HepG2 (cell line): ENCODE measurements at regions not wholly inside any gene's neighbourhood (a gene's known extent, or its start where the extent isn't known, plus 50 kb on each side); places are given as distances from the start of the nearest gene placed in this dataset.
"Not testable (repeated sequence)": the region's sequence is repeated elsewhere in the genome, so short reads cannot be mapped to it uniquely, and the experiment has no call there.

Source experiments
- ATAC-seq: fragments of 200-7000 bp; cut with Tn5 transposase; 3 replicates; pipeline ENCODE4 v1.9.1; 2020; ENCODE audit warnings: mild to moderate bottlenecking, moderate library complexity
- BruUV-seq: library from RNA; stranded (reverse); fragments of 400-500 nt; replicated peaks from 2 replicates; lab custom pipeline; 2021; lab: Mats Ljungman, UMichigan
- CTCF ChIA-PET: fragments of 300-600 bp; formaldehyde crosslinking; extraction: SDS; loops from one replicate; lab custom pipeline; 2021; ENCODE audit warnings: low total read pairs, inconsistent platforms, low intra/inter-chr PET ratio; lab: Yijun Ruan, JAX
- POLR2A ChIA-PET: fragments of 350-600 bp; sonication (Branson Sonifier 250); formaldehyde crosslinking; loops from one replicate; lab custom pipeline; 2020; ENCODE audit warnings: antibody characterized with exemption, inconsistent platforms; lab: Yijun Ruan, JAX
- DNase-seq: peaks from one replicate; pipeline ENCODE4 v3.0.0-alpha.2; 2015; ENCODE audit warnings: low spot score
- FAIRE-seq: peaks from 3 replicates; lab custom pipeline; 2011; peaks lifted over from hg19 to GRCh38; lab: Jason Lieb, UNC
- H2AFZ ChIP-seq: one replicate; pipeline ENCODE4 v1.6.1; 2011; ENCODE audit warnings: low read length, inconsistent platforms
- H3K27ac ChIP-seq: fragments of 300-600 bp; 3 replicates; pipeline ENCODE4 v1.8.0; 2011; ENCODE audit warnings: mixed run types, mild to moderate bottlenecking, mixed read lengths, low read length, inconsistent platforms; ENCODE audit not compliant: insufficient read depth; ENCODE audit errors: extremely low read length
- H3K27me3 ChIP-seq, 2 experiments: fragments of 200-600 bp in 1 of 2; 2 replicates in 1 of 2; 3 replicates in 1 of 2; pipeline versions ENCODE4 v1.6.0 to v1.8.0; 2011; ENCODE audit warnings: low read length in 2 of 2, mild to moderate bottlenecking in 2 of 2, moderate library complexity in 2 of 2, inconsistent platforms in 1 of 2; ENCODE audit not compliant: insufficient read depth in 2 of 2, control insufficient read depth in 1 of 2
- H3K36me3 ChIP-seq, 2 experiments: fragments of 200-600 bp in 1 of 2; replicated peaks in 1 of 2; 2 replicates in 1 of 2; 3 replicates in 1 of 2; pipeline versions ENCODE4 v1.5.1 to v1.8.0; 2011; ENCODE audit warnings: low read length in 2 of 2, inconsistent platforms in 1 of 2; ENCODE audit not compliant: insufficient read depth in 2 of 2, control insufficient read depth in 1 of 2
- H3K4me1 ChIP-seq: 2 replicates; pipeline ENCODE4 v1.5.1; 2012; ENCODE audit warnings: low read length, inconsistent platforms; ENCODE audit not compliant: insufficient read depth
- H3K4me2 ChIP-seq: 2 replicates; pipeline ENCODE4 v1.6.0; 2011; ENCODE audit warnings: low read depth, low read length, inconsistent platforms
- H3K4me3 ChIP-seq, 3 experiments: fragments of 200-600 bp in 1 of 3; sonication (generic), shearing (Covaris generic) in 1 of 3; replicated peaks in 1 of 3; 2 replicates each; pipeline ENCODE4 v1.5.1; 2011 to 2016; ENCODE audit warnings: low read length in 3 of 3, inconsistent platforms in 2 of 3, low read depth in 2 of 3, mild to moderate bottlenecking in 2 of 3, control low read depth in 1 of 3, mixed read lengths in 1 of 3; ENCODE audit not compliant: insufficient read depth in 1 of 3
- H3K79me2 ChIP-seq: one replicate; pipeline ENCODE4 v1.6.1; 2011; ENCODE audit warnings: low read length, inconsistent platforms; ENCODE audit not compliant: insufficient read depth
- H3K9ac ChIP-seq: 2 replicates; pipeline ENCODE4 v1.6.0; 2011; ENCODE audit warnings: mild to moderate bottlenecking, low read depth, low read length, inconsistent platforms; ENCODE audit not compliant: insufficient read depth
- H3K9me3 ChIP-seq: 2 replicates; pipeline ENCODE4 v1.5.1; 2012; ENCODE audit warnings: mild to moderate bottlenecking, low read length
- H4K20me1 ChIP-seq: 2 replicates; pipeline ENCODE4 v1.6.0; 2011; ENCODE audit warnings: inconsistent platforms, mild to moderate bottlenecking, low read length, moderate library complexity; ENCODE audit not compliant: insufficient read depth
- DZIP1 ChIP-seq: sonication (generic); formaldehyde crosslinking; IDR thresholded peaks from 2 replicates; pipeline ENCODE4 v1.5.0; 2020; ENCODE audit warnings: mild to moderate bottlenecking, missing genetic modification reagents
- FOSL2 ChIP-seq: sonication (generic); formaldehyde crosslinking; IDR thresholded peaks from 2 replicates; pipeline ENCODE4 v1.4.0; 2020; ENCODE audit warnings: missing genetic modification reagents
- POLR2AphosphoS5 ChIP-seq: IDR thresholded peaks from 2 replicates; pipeline ENCODE4 v1.6.1; 2012; ENCODE audit warnings: low read depth, low read length
- ZBED4 ChIP-seq: sonication (generic); formaldehyde crosslinking; IDR thresholded peaks from 2 replicates; pipeline ENCODE4 v1.4.0; 2020; ENCODE audit warnings: missing genetic modification reagents, borderline replicate concordance
- WGBS: methylation state at CpG from one replicate; pipeline ENCODE4 v1.1.6; 2017; ENCODE audit warnings: low lambda C conversion rate; 5-methylcytosine and 5-hydroxymethylcytosine counted together
- in situ Hi-C: cut with HindIII; loops from 2 replicates; pipeline ENCODE4 v1.10.0; 2017; ENCODE audit warnings: low pct_unique_long_range_greater_than_20kb; ENCODE audit not compliant: extremely low pct_ligation_motif_present
- intact Hi-C: fragments of 100-400 bp; cut with micrococcal nuclease; formaldehyde crosslinking; loops from one replicate; pipeline ENCODE4 v1.10.0; 2022; ENCODE audit not compliant: unreplicated experiment

GRCh38 chr17:36695082-36695481, 93.7 kb downstream of the MRM1 start (continued):
- TF ChIP-seq POLR2AphosphoS5 (no peak), ZBED4 (CRISPR knock-in tag) (no peak), DZIP1 (CRISPR knock-in tag) (no peak), FOSL2 (no peak)

- ATAC-seq, CTCF ChIA-PET, H3K9ac ChIP-seq, POLR2A ChIA-PET, H4K20me1 ChIP-seq, intact Hi-C loops, H3K79me2 ChIP-seq, H3K36me3 ChIP-seq, BruUV-seq, H3K4me3 ChIP-seq, DNase-seq, in situ Hi-C loops, FAIRE-seq, H3K27ac ChIP-seq, H3K9me3 ChIP-seq, H3K4me1 ChIP-seq, H2AFZ ChIP-seq, H3K4me2 ChIP-seq, H3K27me3 ChIP-seq: not testable (repeated sequence)
- 29% methylated on average over 6 of the region's 6 CpGs for WGBS
These were observed 94.3 kb downstream of the MRM1 start for GRCh38 chr17:36695710-36696109.
